Heart left ventricle (tissue), 13 donors: ENCODE measurements at regions not wholly inside any gene's neighbourhood (a gene's known extent, or its start where the extent isn't known, plus 50 kb on each side); places are given as distances from the start of the nearest gene placed in this dataset.

Experiments
- POLR2A ChIP-seq, 2 donors: fragments of 450-650 bp; IDR thresholded peaks; one replicate each; pipeline ENCODE4 v1.6.1; 2017; ENCODE audit warnings: antibody characterized with exemption in 2 of 2, mild to moderate bottlenecking in 2 of 2, moderate library complexity in 2 of 2
- TF ChIP-seq, protein P1 (sequence below), 12 donors: fragments of 200-600 bp; sonication (generic) in 4 of 12; IDR thresholded peaks; one replicate each; pipeline versions ENCODE4 v1.5.0 to v1.8.0; 2018 to 2022; ENCODE audit warnings: antibody characterized with exemption in 12 of 12, mild to moderate bottlenecking in 5 of 12
- donor health status: ischemic (EF 13 %, LVEDD 7.1; RV severe dilation, severe dysfunction).
- donor health status: DM: no; HTN: yes; CAD: no.
- donor health status: DM: no; HTN: no; CAD: no.
- donor health status: ischemic (EF 25% LVEDD 6.9; RV normal size, moderate dysfunction).
- donor health status: ischemic (EF 25% LVEDD 5.7; RV mildly dilated, moderate dysfunction).
- donor health status: ischemic (EF 35%, LVEDD 5.7; RV mildly dilated, moderate dysfunction).
- donor health status: nonischemic (EF 11% LVEDD 7.7; RV severe dilation, severe dysfunction).
- donor health status: DM: yes; HTN: yes; CAD: no.
- donor health status: PGD.
- donor health status: ischemic (EF 29% LVEDD 5.4; RV normal size, mild dysfunction).
- donor health status: nonischemic (EF 23%, LVEDD 6.1; RV moderate dilation, normal function).

DNA sequence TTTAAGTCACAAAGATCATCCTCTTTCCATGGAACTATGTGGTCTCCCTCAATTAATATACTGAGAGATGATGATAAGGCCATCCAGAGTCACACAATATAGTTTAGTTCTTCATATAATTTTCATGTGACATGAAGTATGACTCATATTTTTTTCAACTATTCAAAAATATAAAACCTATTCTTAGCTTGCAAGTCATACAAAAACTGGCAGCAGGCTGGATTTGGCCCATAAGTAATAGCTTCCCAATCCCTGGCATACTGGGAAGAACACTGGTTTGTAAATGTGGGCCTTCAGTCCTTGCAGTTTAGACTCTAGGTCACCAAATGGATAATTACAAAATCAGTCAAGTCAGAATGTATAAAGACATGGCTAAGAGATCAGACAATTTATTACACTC is 356.6 kb downstream of the PPP1R3A start:
- TF ChIP-seq, protein P1, sequence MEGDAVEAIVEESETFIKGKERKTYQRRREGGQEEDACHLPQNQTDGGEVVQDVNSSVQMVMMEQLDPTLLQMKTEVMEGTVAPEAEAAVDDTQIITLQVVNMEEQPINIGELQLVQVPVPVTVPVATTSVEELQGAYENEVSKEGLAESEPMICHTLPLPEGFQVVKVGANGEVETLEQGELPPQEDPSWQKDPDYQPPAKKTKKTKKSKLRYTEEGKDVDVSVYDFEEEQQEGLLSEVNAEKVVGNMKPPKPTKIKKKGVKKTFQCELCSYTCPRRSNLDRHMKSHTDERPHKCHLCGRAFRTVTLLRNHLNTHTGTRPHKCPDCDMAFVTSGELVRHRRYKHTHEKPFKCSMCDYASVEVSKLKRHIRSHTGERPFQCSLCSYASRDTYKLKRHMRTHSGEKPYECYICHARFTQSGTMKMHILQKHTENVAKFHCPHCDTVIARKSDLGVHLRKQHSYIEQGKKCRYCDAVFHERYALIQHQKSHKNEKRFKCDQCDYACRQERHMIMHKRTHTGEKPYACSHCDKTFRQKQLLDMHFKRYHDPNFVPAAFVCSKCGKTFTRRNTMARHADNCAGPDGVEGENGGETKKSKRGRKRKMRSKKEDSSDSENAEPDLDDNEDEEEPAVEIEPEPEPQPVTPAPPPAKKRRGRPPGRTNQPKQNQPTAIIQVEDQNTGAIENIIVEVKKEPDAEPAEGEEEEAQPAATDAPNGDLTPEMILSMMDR (IDR thresholded peaks at IDR 0.05): no peak
- no peak for TF ChIP-seq POLR2A (IDR thresholded peaks at IDR 0.05)
